ENCODE measurements at regions not wholly inside any gene's neighbourhood (a gene's known extent, or its start where the extent isn't known, plus 50 kb on each side); places are given as distances from the start of the nearest gene placed in this dataset.

DNA sequence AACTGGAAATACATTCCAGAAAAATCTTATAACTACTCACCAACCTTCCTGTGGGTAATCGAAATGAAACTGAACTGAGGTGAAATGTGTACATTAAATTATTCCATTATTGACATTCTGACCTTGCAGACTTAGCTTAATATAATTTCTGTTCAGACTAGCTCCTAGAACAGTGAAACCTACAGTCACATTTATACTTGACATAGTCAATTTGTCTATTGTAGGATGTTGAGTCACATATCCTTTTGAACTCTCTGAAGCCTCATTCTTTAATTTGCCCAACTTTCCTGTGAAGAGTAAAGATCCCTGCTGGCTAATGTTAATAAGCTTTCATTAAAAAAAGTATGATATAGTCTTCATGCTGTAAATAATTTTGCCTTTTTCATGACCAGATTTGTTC lies 92.0 kb upstream of the SCEL start:
- CTCF ChIA-PET, result no interaction called here
- DNase-seq, result no peak
- Histone ChIP-seq H3K27me3 (ENCODE audit: insufficient read depth) (no peaks in the 10 kb centered on the region), H3K79me2 (ENCODE audit: insufficient read depth) (no peaks in the 10 kb centered on the region), H4K20me1 (ENCODE audit: insufficient read depth) (no peaks in the 10 kb centered on the region), H3K4me2 (no peak overlapping the region), H3K9ac (no peak overlapping the region), H3K4me3 (ENCODE audit: low read depth in 2 of 2, low read length in 1 of 2) (no peak overlapping the region), H3K9me2 (no peaks in the 10 kb centered on the region), H3K27ac (ENCODE audit: low read depth in 2 of 2, low read length in 1 of 2) (no peak overlapping the region), H2AFZ (ENCODE audit: low read depth) (no peak overlapping the region), H3K36me3 (replicated peaks in 1 of 2; ENCODE audit: control insufficient read depth in 1 of 2, insufficient read depth in 2 of 2, low read length in 1 of 2) (no peaks in the 10 kb centered on the region), H3F3A (replicated peaks; ENCODE audit: insufficient read depth) (no peaks in the 10 kb centered on the region), H3K4me1 (ENCODE audit: control insufficient read depth in 1 of 2, insufficient read depth in 2 of 2, low read depth in 1 of 2, low read length in 1 of 2) (no peaks in the 10 kb centered on the region), H3K9me3 (no peaks in the 10 kb centered on the region)
- POLR2A ChIA-PET, result no interaction called here
- TF ChIP-seq TEAD4 (IDR thresholded peaks at IDR 0.05; ENCODE audit: borderline replicate concordance, insufficient read depth) (no peak), SMC3 (IDR thresholded peaks at IDR 0.05; ENCODE audit: low read depth, low read length) (no peak), IRF3 (IDR thresholded peaks at IDR 0.05; ENCODE audit: low read depth, low read length) (no peak), RCOR1 (IDR thresholded peaks at IDR 0.05; ENCODE audit: low read length) (no peak), EP300 (IDR thresholded peaks at IDR 0.05; ENCODE audit: borderline replicate concordance in 1 of 2, low read depth in 1 of 2, low read length in 1 of 2) (no peak), EZH2phosphoT487 (IDR thresholded peaks at IDR 0.05; ENCODE audit: borderline replicate concordance, low read depth) (no peak), FOSL2 (IDR thresholded peaks at IDR 0.05; ENCODE audit: borderline replicate concordance, low read depth) (no peak), REST (IDR thresholded peaks at IDR 0.05; ENCODE audit: low read depth, low read length) (no peak), POLR2AphosphoS5 (IDR thresholded peaks at IDR 0.05; ENCODE audit: low read depth, low read length) (no peak), RXRA (IDR thresholded peaks at IDR 0.05; ENCODE audit: borderline replicate concordance, low read depth) (no peak), TAF1 (IDR thresholded peaks at IDR 0.05; ENCODE audit: borderline replicate concordance, low read depth, low read length) (no peak), NRF1 (IDR thresholded peaks at IDR 0.05; ENCODE audit: low read depth, low read length) (no peak), TCF12 (IDR thresholded peaks at IDR 0.05) (no peak), RFX5 (IDR thresholded peaks at IDR 0.05; ENCODE audit: low read length) (no peak)
- TF ChIP-seq, protein P1, sequence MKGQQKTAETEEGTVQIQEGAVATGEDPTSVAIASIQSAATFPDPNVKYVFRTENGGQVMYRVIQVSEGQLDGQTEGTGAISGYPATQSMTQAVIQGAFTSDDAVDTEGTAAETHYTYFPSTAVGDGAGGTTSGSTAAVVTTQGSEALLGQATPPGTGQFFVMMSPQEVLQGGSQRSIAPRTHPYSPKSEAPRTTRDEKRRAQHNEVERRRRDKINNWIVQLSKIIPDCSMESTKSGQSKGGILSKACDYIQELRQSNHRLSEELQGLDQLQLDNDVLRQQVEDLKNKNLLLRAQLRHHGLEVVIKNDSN (IDR thresholded peaks at IDR 0.05; ENCODE audit: borderline replicate concordance, low read depth), result no peak
- 4% methylated on average over 1 of the region's 1 CpG for WGBS (ENCODE audit: low lambda C conversion rate)
